ENCODE measurements at regions not wholly inside any gene's neighbourhood (a gene's known extent, or its start where the extent isn't known, plus 50 kb on each side); places are given as distances from the start of the nearest gene placed in this dataset.

- DNase-seq (ENCODE audit: low spot score) = no peak
Observed at GRCh38 chr1:221459558-221459957, 282.3 kb downstream of the DUSP10 start.

GRCh38 chr1:221462345-221462744, 279.5 kb downstream of the DUSP10 start:
- DNase-seq (ENCODE audit: low spot score) = no peak

GRCh38 chr1:221468546-221468945, 273.3 kb downstream of the DUSP10 start:
- no peak for DNase-seq (ENCODE audit: low spot score)

- no peak for DNase-seq (ENCODE audit: low spot score)
Observed at GRCh38 chr1:221469476-221469875, 272.4 kb downstream of the DUSP10 start.

GRCh38 chr1:221470000-221470698, 271.7 kb downstream of the DUSP10 start:
- no peak for DNase-seq (ENCODE audit: low spot score)

- no peak for DNase-seq (ENCODE audit: low spot score)
Observed at GRCh38 chr1:221473411-221473810, 268.5 kb downstream of the DUSP10 start.

GRCh38 chr1:221477252-221477651, 264.6 kb downstream of the DUSP10 start:
- no peak for DNase-seq (ENCODE audit: low spot score)

GRCh38 chr1:221478050-221478949, 263.6 kb downstream of the DUSP10 start:
- DNase-seq (ENCODE audit: low spot score) = peak; percentile 93

- DNase-seq (ENCODE audit: low spot score) = peak; percentile 90
Observed at GRCh38 chr1:221487781-221488524, 253.9 kb downstream of the DUSP10 start.

- DNase-seq (ENCODE audit: low spot score) = no peak
Observed at GRCh38 chr1:221488550-221488949, 253.3 kb downstream of the DUSP10 start.

GRCh38 chr1:221494670-221495069, 247.2 kb downstream of the DUSP10 start:
- peak; percentile 14 for DNase-seq (ENCODE audit: low spot score)

GRCh38 chr1:221497046-221497445, 244.8 kb downstream of the DUSP10 start:
- no peak for DNase-seq (ENCODE audit: low spot score)

- no peak for DNase-seq (ENCODE audit: low spot score)
Observed at GRCh38 chr1:221503268-221503667, 238.6 kb downstream of the DUSP10 start.

- DNase-seq (ENCODE audit: low spot score) = no peak
Observed at GRCh38 chr1:221509575-221510355, 232.1 kb downstream of the DUSP10 start.

GRCh38 chr1:221510793-221511503, 230.9 kb downstream of the DUSP10 start:
- no peak for DNase-seq (ENCODE audit: low spot score)

- DNase-seq (ENCODE audit: low spot score) = no peak
Observed at GRCh38 chr1:221511797-221512196, 230.1 kb downstream of the DUSP10 start.

- no peak for DNase-seq (ENCODE audit: low spot score)
Observed at GRCh38 chr1:221514806-221515205, 227.1 kb downstream of the DUSP10 start.

- DNase-seq (ENCODE audit: low spot score) = no peak
Observed at GRCh38 chr1:221515496-221515895, 226.4 kb downstream of the DUSP10 start.

- DNase-seq (ENCODE audit: low spot score) = no peak
Observed at GRCh38 chr1:221517961-221518360, 223.9 kb downstream of the DUSP10 start.

GRCh38 chr1:221520250-221520649, 221.6 kb downstream of the DUSP10 start:
- no peak for DNase-seq (ENCODE audit: low spot score)

- no peak for DNase-seq (ENCODE audit: low spot score)
Observed at GRCh38 chr1:221521686-221522085, 220.2 kb downstream of the DUSP10 start.

Measured in A172 (cell line).